Trophoblast cell (in vitro differentiated cells and primary cell): ENCODE measurements at regions not wholly inside any gene's neighbourhood (a gene's known extent, or its start where the extent isn't known, plus 50 kb on each side); places are given as distances from the start of the nearest gene placed in this dataset.

Experiments used
- DNase-seq, 2 donors: peaks; one replicate each; pipeline ENCODE4 v3.0.0-alpha.2; 2016
- H2AFZ ChIP-seq: 2 replicates; pipeline ENCODE4 v1.6.1; 2013; ENCODE audit warnings: low read length, moderate library complexity, mild to moderate bottlenecking; ENCODE audit not compliant: insufficient read depth, poor library complexity
- H2AK5ac ChIP-seq: 2 replicates; pipeline ENCODE4 v1.6.1; 2013; ENCODE audit warnings: mild to moderate bottlenecking, low read length
- H2BK120ac ChIP-seq: 2 replicates; pipeline ENCODE4 v1.6.1; 2013; ENCODE audit warnings: low read length, mild to moderate bottlenecking, moderate library complexity; ENCODE audit not compliant: insufficient read depth, poor library complexity
- H2BK12ac ChIP-seq: 2 replicates; pipeline ENCODE4 v1.6.1; 2013; ENCODE audit warnings: mild to moderate bottlenecking, low read length, moderate library complexity
- H2BK5ac ChIP-seq: 2 replicates; pipeline ENCODE4 v1.6.1; 2013; ENCODE audit warnings: low read length, low read depth, moderate library complexity, mild to moderate bottlenecking; ENCODE audit not compliant: poor library complexity
- H3K14ac ChIP-seq: 2 replicates; pipeline ENCODE4 v1.6.1; 2013; ENCODE audit warnings: mild to moderate bottlenecking, low read length
- H3K18ac ChIP-seq: 2 replicates; pipeline ENCODE4 v1.6.1; 2013; ENCODE audit warnings: mild to moderate bottlenecking, low read length
- H3K23ac ChIP-seq: 2 replicates; pipeline ENCODE4 v1.6.1; 2013; ENCODE audit warnings: low read length
- H3K27ac ChIP-seq: 2 replicates; pipeline ENCODE4 v1.5.1; 2013; ENCODE audit warnings: low read depth, mild to moderate bottlenecking, inconsistent platforms, low read length, moderate library complexity
- H3K27me3 ChIP-seq: 2 replicates; pipeline ENCODE4 v1.6.1; 2013; ENCODE audit warnings: inconsistent platforms, mild to moderate bottlenecking, low read length, moderate library complexity; ENCODE audit not compliant: insufficient read depth
- H3K36me3 ChIP-seq, 2 experiments: 1 replicate in 1 of 2; 2 replicates in 1 of 2; pipeline ENCODE4 v1.6.1; 2013; ENCODE audit warnings: low read length in 2 of 2, mild to moderate bottlenecking in 2 of 2, moderate library complexity in 1 of 2; ENCODE audit not compliant: insufficient read depth in 2 of 2, control insufficient read depth in 1 of 2
- H3K4ac ChIP-seq: 2 replicates; pipeline ENCODE4 v1.6.1; 2013; ENCODE audit warnings: low read depth, mild to moderate bottlenecking, low read length, moderate library complexity
- H3K4me1 ChIP-seq, 2 experiments: 1 replicate in 1 of 2; 2 replicates in 1 of 2; pipeline ENCODE4 v1.6.1; 2013; ENCODE audit warnings: low read length in 2 of 2, mild to moderate bottlenecking in 2 of 2, moderate library complexity in 1 of 2; ENCODE audit not compliant: insufficient read depth in 2 of 2, control insufficient read depth in 1 of 2
- H3K4me2 ChIP-seq: 2 replicates; pipeline ENCODE4 v1.6.1; 2013; ENCODE audit warnings: inconsistent platforms, mild to moderate bottlenecking, low read length, moderate library complexity
- H3K4me3 ChIP-seq: 2 replicates; pipeline ENCODE4 v1.5.1; 2013; ENCODE audit warnings: mild to moderate bottlenecking, low read depth, low read length, inconsistent platforms
- H3K79me1 ChIP-seq: one replicate; pipeline ENCODE4 v1.6.1; 2013; ENCODE audit warnings: low read length
- H3K79me2 ChIP-seq: 2 replicates; pipeline ENCODE4 v1.6.1; 2013; ENCODE audit warnings: low read length, mild to moderate bottlenecking; ENCODE audit not compliant: control insufficient read depth, insufficient read depth, poor library complexity
- H3K9ac ChIP-seq: 2 replicates; pipeline ENCODE4 v1.6.1; 2013; ENCODE audit warnings: mild to moderate bottlenecking, low read length
- H3K9me3 ChIP-seq: 2 replicates; pipeline ENCODE4 v1.6.1; 2013; ENCODE audit warnings: low read depth, mild to moderate bottlenecking, control low read depth, inconsistent platforms, low read length; ENCODE audit not compliant: insufficient read depth
- H4K12ac ChIP-seq: 2 replicates; pipeline ENCODE4 v1.6.1; 2013; ENCODE audit warnings: low read depth, mild to moderate bottlenecking, low read length, moderate library complexity
- H4K8ac ChIP-seq: 2 replicates; pipeline ENCODE4 v1.6.1; 2013; ENCODE audit warnings: low read depth, mild to moderate bottlenecking, low read length, moderate library complexity
- H4K91ac ChIP-seq: one replicate; pipeline ENCODE4 v1.6.1; 2013; ENCODE audit warnings: low read depth, mild to moderate bottlenecking, low read length, moderate library complexity
- WGBS: extraction: QIAGEN DNeasy Blood & Tissue Kit; methylation state at CpG from one replicate; pipeline ENCODE4 v1.1.7; 2013; ENCODE audit warnings: missing lambda C conversion rate; ENCODE audit not compliant: insufficient read length, insufficient coverage; ENCODE audit errors: extremely low coverage; 5-methylcytosine and 5-hydroxymethylcytosine counted together

- Histone ChIP-seq H3K27ac (no peak overlapping the region), H4K91ac (no peak overlapping the region), H2AFZ (no peak overlapping the region), H3K23ac (no peak overlapping the region), H3K18ac (no peak overlapping the region), H4K8ac (no peak overlapping the region), H3K79me2 (no peaks in the 10 kb centered on the region), H3K4me2 (no peak overlapping the region), H3K14ac (no peak overlapping the region), H2BK5ac (no peak overlapping the region), H3K4me3 (no peak overlapping the region), H4K12ac (no peak overlapping the region), H3K36me3 (no peaks in the 10 kb centered on the region), H3K79me1 (no peaks in the 10 kb centered on the region), H3K4ac (no peak overlapping the region), H2AK5ac (no peak overlapping the region), H2BK120ac (no peak overlapping the region), H2BK12ac (no peak overlapping the region), H3K27me3 (no peaks in the 10 kb centered on the region), H3K4me1 (no peaks in the 10 kb centered on the region), H3K9me3 (no peaks in the 10 kb centered on the region), H3K9ac (no peak overlapping the region)
- no CpG with 5 or more reads among the region's 6 CpGs for WGBS
- DNase-seq, result no peak
Measured at GRCh38 chr4:114082348-114082747, 102.9 kb upstream of the ARSJ start.

- Histone ChIP-seq H3K4ac (no peak overlapping the region), H3K9me3 (no peaks in the 10 kb centered on the region), H3K79me1 (no peaks in the 10 kb centered on the region), H3K23ac (no peak overlapping the region), H2BK120ac (no peak overlapping the region), H3K4me2 (no peak overlapping the region), H3K36me3 (no peaks in the 10 kb centered on the region), H2BK5ac (no peak overlapping the region), H3K79me2 (no peaks in the 10 kb centered on the region), H3K14ac (no peak overlapping the region), H2BK12ac (no peak overlapping the region), H2AFZ (no peak overlapping the region), H4K12ac (no peak overlapping the region), H3K4me1 (no peaks in the 10 kb centered on the region), H3K4me3 (no peak overlapping the region), H3K27ac (no peak overlapping the region), H4K8ac (no peak overlapping the region), H4K91ac (no peak overlapping the region), H3K18ac (no peak overlapping the region), H2AK5ac (no peak overlapping the region), H3K27me3 (no peaks in the 10 kb centered on the region), H3K9ac (no peak overlapping the region)
- DNase-seq, result no peak
Measured at GRCh38 chr4:114085611-114086345, 106.3 kb upstream of the ARSJ start.

GRCh38 chr4:114087596-114088230 lies 108.3 kb upstream of the ARSJ start:
- Histone ChIP-seq H3K27me3 (no peaks in the 10 kb centered on the region), H3K4me1 (no peaks in the 10 kb centered on the region), H2AK5ac (no peak overlapping the region), H4K12ac (no peak overlapping the region), H3K4me2 (no peak overlapping the region), H3K79me1 (no peaks in the 10 kb centered on the region), H3K23ac (no peak overlapping the region), H3K4ac (no peak overlapping the region), H3K4me3 (no peak overlapping the region), H3K18ac (no peak overlapping the region), H4K8ac (no peak overlapping the region), H3K27ac (no peak overlapping the region), H2AFZ (no peak overlapping the region), H3K79me2 (no peaks in the 10 kb centered on the region), H2BK120ac (no peak overlapping the region), H4K91ac (no peak overlapping the region), H3K9me3 (no peaks in the 10 kb centered on the region), H2BK5ac (no peak overlapping the region), H3K9ac (no peak overlapping the region), H3K36me3 (no peaks in the 10 kb centered on the region), H2BK12ac (no peak overlapping the region), H3K14ac (no peak overlapping the region)
- WGBS, result no CpG with 5 or more reads among the region's 1 CpG
- no peak for DNase-seq

GRCh38 chr4:114088481-114088880 lies 109.0 kb upstream of the ARSJ start:
- Histone ChIP-seq H3K18ac (no peak overlapping the region), H4K12ac (no peak overlapping the region), H3K79me1 (no peaks in the 10 kb centered on the region), H2BK5ac (no peak overlapping the region), H2AK5ac (no peak overlapping the region), H3K14ac (no peak overlapping the region), H2BK120ac (no peak overlapping the region), H3K36me3 (no peaks in the 10 kb centered on the region), H3K79me2 (no peaks in the 10 kb centered on the region), H4K91ac (no peak overlapping the region), H3K9ac (no peak overlapping the region), H3K4me2 (no peak overlapping the region), H3K4me1 (no peaks in the 10 kb centered on the region), H3K4me3 (no peak overlapping the region), H4K8ac (no peak overlapping the region), H3K27ac (no peak overlapping the region), H3K27me3 (no peaks in the 10 kb centered on the region), H3K4ac (no peak overlapping the region), H3K9me3 (no peaks in the 10 kb centered on the region), H3K23ac (no peak overlapping the region), H2BK12ac (no peak overlapping the region), H2AFZ (no peak overlapping the region)
- no peak for DNase-seq
